ENCODE measurements at regions not wholly inside any gene's neighbourhood (a gene's known extent, or its start where the extent isn't known, plus 50 kb on each side); places are given as distances from the start of the nearest gene placed in this dataset.

DNA sequence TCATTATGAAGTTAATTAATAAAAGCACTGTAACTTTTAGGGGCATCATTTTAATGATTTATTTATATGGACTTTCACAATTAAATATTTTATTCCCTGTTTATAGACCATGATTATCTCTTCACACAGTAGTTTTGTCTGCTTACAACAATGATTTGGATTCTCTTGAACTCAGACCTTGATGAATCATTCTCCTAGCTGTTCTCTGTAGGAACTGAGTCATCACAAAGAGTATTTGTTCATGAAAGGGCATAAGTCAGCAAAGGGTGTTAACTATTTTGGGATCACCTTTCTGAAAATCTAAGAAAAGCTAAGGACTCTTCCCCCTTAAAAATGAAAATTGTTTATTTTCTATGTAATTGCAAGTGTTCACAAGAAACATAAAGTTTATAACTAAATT, 461.1 kb upstream of the UBE2E3 start:
- H3K27ac ChIP-seq (ENCODE audit: low read length): peak overlapping the region; percentile 96
- H3K4me1 ChIP-seq (ENCODE audit: insufficient read depth, low read length): peaks cover 65% of the 10 kb centered on the region
- no peak overlapping the region for H2AFZ ChIP-seq (ENCODE audit: low read length)
- ChIA-PET POLR2A (ENCODE audit: unreplicated experiment) (interaction anchor here (0.7 kb wide), 1 partner anchor 204 kb away, joined by 4 read pairs; no protein-coding TSS in a partner anchor), CTCF (interaction anchor here (0.5 to 1.9 kb wide), 5 partner anchors 144 to 876 kb away, joined by 3 to 12 read pairs (median 4); partner anchors contain the start of gene UBE2E3)
- ATAC-seq (peak; percentile 27), DNase-seq (peak; percentile 80)
- no TSS peak for BruUV-seq (replicated peaks)
- TF ChIP-seq EZH2 (IDR thresholded peaks at IDR 0.05; ENCODE audit: low read length, unreplicated experiment) (no peak), EZH2phosphoT487 (IDR thresholded peaks at IDR 0.05; ENCODE audit: borderline replicate concordance, low read length) (no peak)
- TF ChIP-seq, protein P1, sequence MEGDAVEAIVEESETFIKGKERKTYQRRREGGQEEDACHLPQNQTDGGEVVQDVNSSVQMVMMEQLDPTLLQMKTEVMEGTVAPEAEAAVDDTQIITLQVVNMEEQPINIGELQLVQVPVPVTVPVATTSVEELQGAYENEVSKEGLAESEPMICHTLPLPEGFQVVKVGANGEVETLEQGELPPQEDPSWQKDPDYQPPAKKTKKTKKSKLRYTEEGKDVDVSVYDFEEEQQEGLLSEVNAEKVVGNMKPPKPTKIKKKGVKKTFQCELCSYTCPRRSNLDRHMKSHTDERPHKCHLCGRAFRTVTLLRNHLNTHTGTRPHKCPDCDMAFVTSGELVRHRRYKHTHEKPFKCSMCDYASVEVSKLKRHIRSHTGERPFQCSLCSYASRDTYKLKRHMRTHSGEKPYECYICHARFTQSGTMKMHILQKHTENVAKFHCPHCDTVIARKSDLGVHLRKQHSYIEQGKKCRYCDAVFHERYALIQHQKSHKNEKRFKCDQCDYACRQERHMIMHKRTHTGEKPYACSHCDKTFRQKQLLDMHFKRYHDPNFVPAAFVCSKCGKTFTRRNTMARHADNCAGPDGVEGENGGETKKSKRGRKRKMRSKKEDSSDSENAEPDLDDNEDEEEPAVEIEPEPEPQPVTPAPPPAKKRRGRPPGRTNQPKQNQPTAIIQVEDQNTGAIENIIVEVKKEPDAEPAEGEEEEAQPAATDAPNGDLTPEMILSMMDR (conservative IDR thresholded peaks at IDR 0.05; ENCODE audit: low read depth, low read length): no peak
- H3K4me2 ChIP-seq (ENCODE audit: low read length): peak overlapping the region; percentile 29
- no peaks in the 10 kb centered on the region for H3K79me2 ChIP-seq (ENCODE audit: low read length)
- H4K20me1 ChIP-seq (ENCODE audit: low read length): no peaks in the 10 kb centered on the region
- intact Hi-C loops (cut with micrococcal nuclease): no loop called here
- H3K4me3 ChIP-seq (ENCODE audit: low read length): no peak overlapping the region
- no peaks in the 10 kb centered on the region for H3F3A ChIP-seq (ENCODE audit: low read length, unreplicated experiment)
- H3K36me3 ChIP-seq (ENCODE audit: low read depth, low read length): no peaks in the 10 kb centered on the region
- no peaks in the 10 kb centered on the region for H3K9me3 ChIP-seq (ENCODE audit: low read length)
- no peaks in the 10 kb centered on the region for H3K9me2 ChIP-seq (replicated peaks; ENCODE audit: low read length)
- H3K9ac ChIP-seq (ENCODE audit: low read length): peak overlapping the region; percentile 70
- H3K27me3 ChIP-seq (ENCODE audit: low read length): no peaks in the 10 kb centered on the region

DNA sequence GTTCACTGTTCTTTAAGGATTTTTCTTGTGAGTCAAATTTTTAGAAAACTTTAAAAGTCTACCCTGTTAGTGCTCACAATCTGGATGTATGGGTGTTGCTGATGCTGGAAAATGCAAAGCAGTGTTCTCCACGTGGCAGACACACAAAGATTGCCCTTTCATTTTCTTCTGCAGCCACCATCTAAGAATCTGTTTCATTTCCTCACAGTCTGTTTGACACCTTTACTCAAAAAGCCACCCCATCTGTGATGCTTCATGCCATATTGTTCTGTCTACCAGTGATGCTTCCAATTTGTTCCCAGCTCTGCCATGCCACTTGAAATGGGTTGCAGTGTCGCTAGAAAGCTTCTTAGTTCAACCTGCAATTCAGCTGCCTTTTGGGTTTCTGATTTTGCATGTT, 464.2 kb upstream of the UBE2E3 start:
- Histone ChIP-seq H3K9me2 (replicated peaks; ENCODE audit: low read length) (no peaks in the 10 kb centered on the region), H3K9me3 (ENCODE audit: low read length) (no peaks in the 10 kb centered on the region), H3K4me2 (ENCODE audit: low read length) (no peak overlapping the region), H3K4me3 (ENCODE audit: low read length) (no peak overlapping the region), H3K27ac (ENCODE audit: low read length) (no peak overlapping the region), H2AFZ (ENCODE audit: low read length) (no peak overlapping the region), H4K20me1 (ENCODE audit: low read length) (no peaks in the 10 kb centered on the region), H3K27me3 (ENCODE audit: low read length) (no peaks in the 10 kb centered on the region), H3K4me1 (ENCODE audit: insufficient read depth, low read length) (peaks cover 37% of the 10 kb centered on the region), H3K36me3 (ENCODE audit: low read depth, low read length) (no peaks in the 10 kb centered on the region), H3F3A (ENCODE audit: low read length, unreplicated experiment) (no peaks in the 10 kb centered on the region), H3K79me2 (ENCODE audit: low read length) (no peaks in the 10 kb centered on the region), H3K9ac (ENCODE audit: low read length) (no peak overlapping the region)
- POLR2A ChIA-PET (ENCODE audit: unreplicated experiment): no interaction called here
- BruUV-seq (replicated peaks): no TSS peak
- TF ChIP-seq, protein P1 (conservative IDR thresholded peaks at IDR 0.05; ENCODE audit: low read depth, low read length): no peak
- TF ChIP-seq EZH2phosphoT487 (IDR thresholded peaks at IDR 0.05; ENCODE audit: borderline replicate concordance, low read length): no peak
- TF ChIP-seq EZH2 (IDR thresholded peaks at IDR 0.05; ENCODE audit: low read length, unreplicated experiment): no peak
- intact Hi-C loops (cut with micrococcal nuclease): no loop called here
- CTCF ChIA-PET: no interaction called here
- no peak for DNase-seq
- ATAC-seq: no peak

DNA sequence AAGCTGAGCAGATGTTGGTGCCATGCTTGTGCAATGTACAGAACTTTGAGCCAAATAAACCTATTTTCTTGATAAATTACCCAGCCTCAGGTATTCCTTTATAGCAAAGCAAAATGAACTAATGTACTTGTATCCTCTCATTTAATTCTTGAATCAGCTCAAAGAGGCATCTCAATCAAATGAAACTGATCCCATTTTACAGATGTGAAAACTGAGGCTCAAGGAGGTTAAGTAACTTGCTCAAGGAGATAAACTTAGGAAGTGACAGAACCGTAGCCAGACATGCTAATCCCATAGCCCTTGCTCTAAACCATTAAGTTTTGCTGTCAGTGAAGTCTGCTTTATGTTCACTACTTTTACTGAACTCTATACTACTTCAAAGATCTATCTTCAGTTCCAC, 467.0 kb upstream of the UBE2E3 start:
- intact Hi-C loops (cut with micrococcal nuclease): no loop called here
- CTCF ChIA-PET: no interaction called here

More for the DNA sequence above, 467.0 kb upstream of the UBE2E3 start:
- no peak overlapping the region for H3K9ac ChIP-seq (ENCODE audit: low read length)
- H3K4me1 ChIP-seq (ENCODE audit: insufficient read depth, low read length): peaks cover 9% of the 10 kb centered on the region
- H3K4me3 ChIP-seq (ENCODE audit: low read length): no peak overlapping the region
- DNase-seq: no peak
- ATAC-seq: no peak
- no peaks in the 10 kb centered on the region for H3F3A ChIP-seq (ENCODE audit: low read length, unreplicated experiment)
- no peaks in the 10 kb centered on the region for H3K9me2 ChIP-seq (replicated peaks; ENCODE audit: low read length)
- BruUV-seq (replicated peaks): no TSS peak
- H4K20me1 ChIP-seq (ENCODE audit: low read length): no peaks in the 10 kb centered on the region
- no peaks in the 10 kb centered on the region for H3K27me3 ChIP-seq (ENCODE audit: low read length)
- no peaks in the 10 kb centered on the region for H3K9me3 ChIP-seq (ENCODE audit: low read length)
- H3K4me2 ChIP-seq (ENCODE audit: low read length): no peak overlapping the region
- no peaks in the 10 kb centered on the region for H3K36me3 ChIP-seq (ENCODE audit: low read depth, low read length)
- POLR2A ChIA-PET (ENCODE audit: unreplicated experiment): interaction anchor here (0.7 kb wide), 1 partner anchor 128 kb away, joined by 5 read pairs; no protein-coding TSS in a partner anchor
- TF ChIP-seq, protein P1 (conservative IDR thresholded peaks at IDR 0.05; ENCODE audit: low read depth, low read length): no peak
- TF ChIP-seq EZH2 (IDR thresholded peaks at IDR 0.05; ENCODE audit: low read length, unreplicated experiment) (no peak), EZH2phosphoT487 (IDR thresholded peaks at IDR 0.05; ENCODE audit: borderline replicate concordance, low read length) (no peak)
- no peak overlapping the region for H2AFZ ChIP-seq (ENCODE audit: low read length)
- no peaks in the 10 kb centered on the region for H3K79me2 ChIP-seq (ENCODE audit: low read length)
- no peak overlapping the region for H3K27ac ChIP-seq (ENCODE audit: low read length)
